Activated naive CD8-positive, alpha-beta T cell treated with anti-CD3 and anti-CD28 coated beads, Interleukin-2, amount 10 ng/mL, durations not matched to agents 7 days and 5 days (primary cell): ENCODE measurements at regions not wholly inside any gene's neighbourhood (a gene's known extent, or its start where the extent isn't known, plus 50 kb on each side); places are given as distances from the start of the nearest gene placed in this dataset.
"Not testable (repeated sequence)": the region's sequence is repeated elsewhere in the genome, so short reads cannot be mapped to it uniquely, and the experiment has no call there.

Experiments used
- ATAC-seq: fragments of 150-1000 bp; cut with Tn5 transposase; one replicate; pipeline ENCODE4 v1.10.0; 2021; ENCODE audit warnings: low read depth, moderate library complexity
- POLR2A ChIA-PET: fragments of 350-600 bp; sonication (Branson Sonifier 250); formaldehyde crosslinking; loops from one replicate; lab custom pipeline; 2021; ENCODE audit warnings: antibody characterized with exemption; lab: Charles Lee
- DNase-seq: peaks from one replicate; pipeline ENCODE4 v3.0.0; 2021
- H3K27ac Mint-ChIP-seq: one replicate; pipeline ENCODE4 v1.8.0; 2022; ENCODE audit warnings: mild to moderate bottlenecking, mixed read lengths
- H3K27me3 Mint-ChIP-seq: one replicate; pipeline ENCODE4 v1.8.0; 2022; ENCODE audit warnings: mild to moderate bottlenecking, moderate library complexity, mixed read lengths
- H3K36me3 Mint-ChIP-seq: one replicate; pipeline ENCODE4 v1.8.0; 2021; ENCODE audit warnings: mild to moderate bottlenecking, mixed read lengths
- H3K4me1 Mint-ChIP-seq: one replicate; pipeline ENCODE4 v1.8.0; 2021; ENCODE audit warnings: mixed read lengths
- H3K4me3 Mint-ChIP-seq: one replicate; pipeline ENCODE4 v1.8.0; 2022; ENCODE audit warnings: mild to moderate bottlenecking, moderate library complexity, mixed read lengths
- H3K9me3 Mint-ChIP-seq: one replicate; pipeline ENCODE4 v1.8.0; 2021; ENCODE audit warnings: mixed read lengths

- POLR2A ChIA-PET, result no interaction called here
- Mint-ChIP-seq H3K9me3 (peaks cover 4% of the 10 kb centered on the region), H3K4me1 (no peaks in the 10 kb centered on the region), H3K27ac (no peak overlapping the region), H3K4me3 (no peak overlapping the region), H3K36me3 (no peaks in the 10 kb centered on the region), H3K27me3 (no peaks in the 10 kb centered on the region)
- ATAC-seq (no peak), DNase-seq (no peak)
Observed at GRCh38 chr9:25212361-25212760, 465.9 kb downstream of the TUSC1 start.

GRCh38 chr9:25207402-25208195 lies 470.6 kb downstream of the TUSC1 start:
- POLR2A ChIA-PET, result no interaction called here
- DNase-seq, result no peak

GRCh38 chr9:25206027-25206426 lies 472.2 kb downstream of the TUSC1 start:
- Mint-ChIP-seq H3K9me3 (peaks cover 12% of the 10 kb centered on the region), H3K4me3 (no peak overlapping the region)
- POLR2A ChIA-PET, result no interaction called here

More at GRCh38 chr9:25207402-25208195, 470.6 kb downstream of the TUSC1 start:
- H3K36me3 Mint-ChIP-seq, result no peaks in the 10 kb centered on the region
- no peaks in the 10 kb centered on the region for H3K4me1 Mint-ChIP-seq
- H3K27ac Mint-ChIP-seq, result no peak overlapping the region
- peaks cover 12% of the 10 kb centered on the region for H3K9me3 Mint-ChIP-seq
- no peak overlapping the region for H3K4me3 Mint-ChIP-seq
- no peaks in the 10 kb centered on the region for H3K27me3 Mint-ChIP-seq
- no peak for ATAC-seq

GRCh38 chr9:25205285-25205684 lies 473.0 kb downstream of the TUSC1 start:
- Mint-ChIP-seq H3K9me3 (peaks cover 14% of the 10 kb centered on the region), H3K4me1 (no peaks in the 10 kb centered on the region), H3K27ac (no peak overlapping the region), H3K4me3 (no peak overlapping the region), H3K36me3 (no peaks in the 10 kb centered on the region), H3K27me3 (no peaks in the 10 kb centered on the region)
- DNase-seq (no peak), ATAC-seq (no peak)
- POLR2A ChIA-PET, result no interaction called here

More at GRCh38 chr9:25206027-25206426, 472.2 kb downstream of the TUSC1 start:
- no peak for ATAC-seq
- no peaks in the 10 kb centered on the region for H3K36me3 Mint-ChIP-seq
- no peaks in the 10 kb centered on the region for H3K4me1 Mint-ChIP-seq
- no peak overlapping the region for H3K27ac Mint-ChIP-seq
- H3K27me3 Mint-ChIP-seq, result no peaks in the 10 kb centered on the region
- no peak for DNase-seq

- ATAC-seq (no peak), DNase-seq (no peak)
- Mint-ChIP-seq H3K36me3 (no peaks in the 10 kb centered on the region), H3K4me3 (no peak overlapping the region), H3K27ac (no peak overlapping the region), H3K9me3 (peaks cover 9% of the 10 kb centered on the region), H3K4me1 (no peaks in the 10 kb centered on the region), H3K27me3 (no peaks in the 10 kb centered on the region)
- POLR2A ChIA-PET, result no interaction called here
Observed at GRCh38 chr9:25177858-25178257, 500.4 kb downstream of the TUSC1 start.

GRCh38 chr9:25129537-25129936 lies 548.7 kb downstream of the TUSC1 start:
- POLR2A ChIA-PET, result no interaction called here
- Mint-ChIP-seq H3K4me1 (no peaks in the 10 kb centered on the region), H3K27me3 (no peaks in the 10 kb centered on the region), H3K9me3 (peaks cover 4% of the 10 kb centered on the region), H3K27ac (no peak overlapping the region), H3K4me3 (no peak overlapping the region), H3K36me3 (no peaks in the 10 kb centered on the region)
- DNase-seq (no peak), ATAC-seq (no peak)

- no peaks in the 10 kb centered on the region for H3K27me3 Mint-ChIP-seq
- no peak for ATAC-seq
- H3K27ac Mint-ChIP-seq, result no peak overlapping the region
- H3K9me3 Mint-ChIP-seq, result peaks cover 9% of the 10 kb centered on the region
- H3K4me3 Mint-ChIP-seq, result no peak overlapping the region
- H3K36me3 Mint-ChIP-seq, result no peaks in the 10 kb centered on the region
- H3K4me1 Mint-ChIP-seq, result no peaks in the 10 kb centered on the region
- POLR2A ChIA-PET, result no interaction called here
- no peak for DNase-seq
Observed at GRCh38 chr9:25121811-25122210, 556.4 kb downstream of the TUSC1 start.

GRCh38 chr9:25119041-25119440 lies 559.2 kb downstream of the TUSC1 start:
- POLR2A ChIA-PET, result no interaction called here
- Mint-ChIP-seq H3K27ac (no peak overlapping the region), H3K27me3 (no peaks in the 10 kb centered on the region), H3K36me3 (no peaks in the 10 kb centered on the region), H3K9me3 (peaks cover 15% of the 10 kb centered on the region), H3K4me3 (no peak overlapping the region), H3K4me1 (no peaks in the 10 kb centered on the region)
- DNase-seq (no peak), ATAC-seq (no peak)

- Mint-ChIP-seq H3K36me3 (no peaks in the 10 kb centered on the region), H3K4me3 (no peak overlapping the region), H3K9me3 (peaks cover 9% of the 10 kb centered on the region), H3K27ac (no peak overlapping the region), H3K27me3 (no peaks in the 10 kb centered on the region), H3K4me1 (no peaks in the 10 kb centered on the region)
- ATAC-seq (no peak), DNase-seq (no peak)
- POLR2A ChIA-PET, result no interaction called here
Observed at GRCh38 chr9:25117791-25118190, 560.5 kb downstream of the TUSC1 start.

GRCh38 chr9:25102204-25102603 lies 556.5 kb upstream of the IZUMO3 start:
- H3K36me3 Mint-ChIP-seq, result not testable (repeated sequence)

GRCh38 chr9:25094518-25094917 lies 548.8 kb upstream of the IZUMO3 start:
- H3K4me3 Mint-ChIP-seq, result no peak overlapping the region
- no peaks in the 10 kb centered on the region for H3K4me1 Mint-ChIP-seq
- H3K36me3 Mint-ChIP-seq, result no peaks in the 10 kb centered on the region
- DNase-seq (no peak), ATAC-seq (no peak)
- H3K9me3 Mint-ChIP-seq, result no peaks in the 10 kb centered on the region
- POLR2A ChIA-PET, result no interaction called here
- no peaks in the 10 kb centered on the region for H3K27me3 Mint-ChIP-seq
- H3K27ac Mint-ChIP-seq, result no peak overlapping the region

More at GRCh38 chr9:25102204-25102603, 556.5 kb upstream of the IZUMO3 start:
- H3K27ac Mint-ChIP-seq, POLR2A ChIA-PET, H3K4me3 Mint-ChIP-seq, ATAC-seq, DNase-seq, H3K4me1 Mint-ChIP-seq, H3K27me3 Mint-ChIP-seq, H3K9me3 Mint-ChIP-seq: not testable (repeated sequence)

GRCh38 chr9:25078202-25078601 lies 532.5 kb upstream of the IZUMO3 start:
- Mint-ChIP-seq H3K27ac (no peak overlapping the region), H3K4me1 (no peaks in the 10 kb centered on the region), H3K36me3 (no peaks in the 10 kb centered on the region), H3K4me3 (no peak overlapping the region), H3K27me3 (no peaks in the 10 kb centered on the region), H3K9me3 (peaks cover 5% of the 10 kb centered on the region)
- ATAC-seq, result no peak
- POLR2A ChIA-PET, result no interaction called here
- DNase-seq, result no peak

- POLR2A ChIA-PET, result interaction anchor here (0.6 kb wide), 1 partner anchor 18 kb away, joined by 4 read pairs; no protein-coding TSS in a partner anchor
- ATAC-seq (no peak), DNase-seq (no peak)
- Mint-ChIP-seq H3K27ac (no peak overlapping the region), H3K9me3 (peaks cover 10% of the 10 kb centered on the region), H3K27me3 (no peaks in the 10 kb centered on the region), H3K36me3 (no peaks in the 10 kb centered on the region), H3K4me3 (no peak overlapping the region), H3K4me1 (no peaks in the 10 kb centered on the region)
Observed at GRCh38 chr9:25048098-25048724, 502.5 kb upstream of the IZUMO3 start.

- H3K36me3 Mint-ChIP-seq, POLR2A ChIA-PET, H3K27ac Mint-ChIP-seq, H3K27me3 Mint-ChIP-seq, ATAC-seq, H3K4me3 Mint-ChIP-seq, H3K4me1 Mint-ChIP-seq, DNase-seq: not testable (repeated sequence)
- peaks cover 12% of the 10 kb centered on the region for H3K9me3 Mint-ChIP-seq
Observed at GRCh38 chr9:25045469-25045868, 499.8 kb upstream of the IZUMO3 start.
